ENCODE measurements at regions not wholly inside any gene's neighbourhood (a gene's known extent, or its start where the extent isn't known, plus 50 kb on each side); places are given as distances from the start of the nearest gene placed in this dataset.

DNA sequence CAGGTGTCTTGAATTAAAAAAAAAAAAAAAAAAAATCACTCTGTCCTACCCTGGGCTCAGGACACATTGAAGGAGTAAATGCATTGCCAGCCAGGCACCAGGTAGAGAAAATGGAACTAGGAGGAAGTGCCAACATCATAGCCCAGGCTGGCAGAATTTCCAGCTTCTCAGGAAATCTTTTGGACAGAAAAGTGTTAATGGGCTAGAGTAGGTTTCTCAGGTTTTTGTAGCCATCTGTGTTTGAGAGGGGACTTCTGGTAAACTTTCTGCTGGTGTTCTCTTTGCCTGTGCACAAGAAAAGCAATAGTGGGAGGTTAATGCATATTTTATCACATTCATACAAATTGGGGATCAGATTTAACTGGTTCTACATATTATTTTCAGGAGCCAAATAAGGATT lies 678.3 kb upstream of the NRSN1 start:
- Histone ChIP-seq H3K36me3 (ENCODE audit: control insufficient read depth, low read depth, low read length) (no peaks in the 10 kb centered on the region), H3K4me3 (ENCODE audit: low read length) (no peak overlapping the region), H3K9ac (ENCODE audit: low read length) (no peak overlapping the region), H3K27ac (ENCODE audit: low read length) (no peak overlapping the region), H3K9me3 (ENCODE audit: control insufficient read depth, low read depth, low read length) (no peaks in the 10 kb centered on the region), H3K27me3 (ENCODE audit: control insufficient read depth, insufficient read depth, low read length) (no peaks in the 10 kb centered on the region), H3K4me1 (ENCODE audit: control insufficient read depth, low read depth, low read length) (peaks cover 3% of the 10 kb centered on the region)

DNA sequence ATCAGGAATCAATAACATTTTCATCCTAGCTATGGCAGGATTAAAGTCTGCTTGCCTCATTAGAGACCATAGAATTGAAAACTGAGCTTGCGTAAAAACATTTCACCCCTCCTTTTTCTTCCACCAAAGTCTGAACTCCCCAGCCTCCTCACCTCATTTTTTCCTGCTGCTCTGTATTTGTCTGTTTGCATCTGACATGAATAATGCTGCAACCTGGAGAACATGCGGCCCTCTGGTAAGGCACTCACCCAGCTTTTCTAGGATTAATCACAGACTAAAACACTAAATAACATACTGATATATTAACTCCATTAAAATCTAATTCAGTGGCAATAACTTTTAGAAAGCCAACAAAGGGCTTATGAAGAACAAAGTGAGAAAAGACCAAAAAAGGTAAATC lies 677.7 kb upstream of the NRSN1 start:
- Histone ChIP-seq H3K9ac (ENCODE audit: low read length) (no peak overlapping the region), H3K27ac (ENCODE audit: low read length) (no peak overlapping the region), H3K36me3 (ENCODE audit: control insufficient read depth, low read depth, low read length) (no peaks in the 10 kb centered on the region), H3K27me3 (ENCODE audit: control insufficient read depth, insufficient read depth, low read length) (no peaks in the 10 kb centered on the region), H3K9me3 (ENCODE audit: control insufficient read depth, low read depth, low read length) (no peaks in the 10 kb centered on the region), H3K4me1 (ENCODE audit: control insufficient read depth, low read depth, low read length) (peaks cover 3% of the 10 kb centered on the region), H3K4me3 (ENCODE audit: low read length) (no peak overlapping the region)

- Histone ChIP-seq H3K4me3 (ENCODE audit: low read length) (no peak overlapping the region), H3K27me3 (ENCODE audit: control insufficient read depth, insufficient read depth, low read length) (no peaks in the 10 kb centered on the region), H3K4me1 (ENCODE audit: control insufficient read depth, low read depth, low read length) (no peaks in the 10 kb centered on the region), H3K36me3 (ENCODE audit: control insufficient read depth, low read depth, low read length) (no peaks in the 10 kb centered on the region), H3K9ac (ENCODE audit: low read length) (no peak overlapping the region), H3K27ac (ENCODE audit: low read length) (no peak overlapping the region), H3K9me3 (ENCODE audit: control insufficient read depth, low read depth, low read length) (no peaks in the 10 kb centered on the region)
Observed at GRCh38 chr6:23454080-23454976, 671.7 kb upstream of the NRSN1 start.

- no peak overlapping the region for H3K4me3 ChIP-seq (ENCODE audit: low read length)
- no peaks in the 10 kb centered on the region for H3K36me3 ChIP-seq (ENCODE audit: control insufficient read depth, low read depth, low read length)
- H3K4me1 ChIP-seq (ENCODE audit: control insufficient read depth, low read depth, low read length) = no peaks in the 10 kb centered on the region
- H3K9me3 ChIP-seq (ENCODE audit: control insufficient read depth, low read depth, low read length) = no peaks in the 10 kb centered on the region
- H3K27ac ChIP-seq (ENCODE audit: low read length) = no peak overlapping the region
- no peaks in the 10 kb centered on the region for H3K27me3 ChIP-seq (ENCODE audit: control insufficient read depth, insufficient read depth, low read length)
- H3K9ac ChIP-seq (ENCODE audit: low read length) = no peak overlapping the region
Observed at GRCh38 chr6:23455754-23456153, 670.3 kb upstream of the NRSN1 start.

DNA sequence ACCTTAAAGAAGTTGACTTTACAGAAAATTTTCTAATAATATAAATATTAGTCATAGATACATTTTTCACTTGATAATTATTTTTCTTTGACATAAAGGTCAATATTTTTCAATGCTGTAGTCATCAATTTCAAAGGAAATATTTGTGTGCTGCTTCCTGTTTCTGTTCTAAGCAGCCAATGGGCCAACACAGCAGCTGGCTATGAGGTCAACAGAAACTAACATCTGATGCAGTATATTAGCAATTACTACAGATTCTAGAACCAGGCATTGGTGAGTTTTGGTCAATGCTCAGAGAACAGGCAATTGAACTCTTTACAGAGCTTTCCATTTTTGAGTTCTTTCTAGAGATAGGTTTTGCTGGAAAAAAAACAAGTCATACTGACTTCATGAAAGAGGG lies 669.6 kb upstream of the NRSN1 start:
- no peaks in the 10 kb centered on the region for H3K9me3 ChIP-seq (ENCODE audit: control insufficient read depth, low read depth, low read length)
- no peaks in the 10 kb centered on the region for H3K27me3 ChIP-seq (ENCODE audit: control insufficient read depth, insufficient read depth, low read length)
- H3K4me3 ChIP-seq (ENCODE audit: low read length) = no peak overlapping the region
- H3K9ac ChIP-seq (ENCODE audit: low read length) = no peak overlapping the region
- no peaks in the 10 kb centered on the region for H3K4me1 ChIP-seq (ENCODE audit: control insufficient read depth, low read depth, low read length)
- H3K36me3 ChIP-seq (ENCODE audit: control insufficient read depth, low read depth, low read length) = no peaks in the 10 kb centered on the region
- H3K27ac ChIP-seq (ENCODE audit: low read length) = no peak overlapping the region

DNA sequence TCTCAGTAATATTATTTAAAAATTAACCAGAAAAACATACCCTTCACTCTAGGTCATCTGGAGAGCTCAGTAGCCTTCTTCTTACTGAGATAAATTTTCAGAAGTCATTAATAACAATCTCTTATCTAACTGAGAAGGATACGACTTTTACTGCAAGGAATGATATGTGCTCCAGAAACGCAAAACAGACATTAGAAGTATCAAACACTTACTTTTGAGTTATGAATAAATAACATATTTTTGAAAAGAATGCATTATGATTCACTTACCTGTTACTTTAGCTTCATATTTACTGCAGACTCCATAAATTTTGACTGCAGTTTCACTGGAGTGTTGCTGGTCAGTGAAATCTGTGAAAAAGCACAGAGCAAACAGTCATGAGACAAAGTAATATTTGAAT lies 668.7 kb upstream of the NRSN1 start:
- H3K4me1 ChIP-seq (ENCODE audit: control insufficient read depth, low read depth, low read length) = no peaks in the 10 kb centered on the region
- H3K4me3 ChIP-seq (ENCODE audit: low read length) = no peak overlapping the region
- H3K36me3 ChIP-seq (ENCODE audit: control insufficient read depth, low read depth, low read length) = no peaks in the 10 kb centered on the region
- no peaks in the 10 kb centered on the region for H3K27me3 ChIP-seq (ENCODE audit: control insufficient read depth, insufficient read depth, low read length)
- no peak overlapping the region for H3K27ac ChIP-seq (ENCODE audit: low read length)
- no peaks in the 10 kb centered on the region for H3K9me3 ChIP-seq (ENCODE audit: control insufficient read depth, low read depth, low read length)
- H3K9ac ChIP-seq (ENCODE audit: low read length) = no peak overlapping the region

DNA sequence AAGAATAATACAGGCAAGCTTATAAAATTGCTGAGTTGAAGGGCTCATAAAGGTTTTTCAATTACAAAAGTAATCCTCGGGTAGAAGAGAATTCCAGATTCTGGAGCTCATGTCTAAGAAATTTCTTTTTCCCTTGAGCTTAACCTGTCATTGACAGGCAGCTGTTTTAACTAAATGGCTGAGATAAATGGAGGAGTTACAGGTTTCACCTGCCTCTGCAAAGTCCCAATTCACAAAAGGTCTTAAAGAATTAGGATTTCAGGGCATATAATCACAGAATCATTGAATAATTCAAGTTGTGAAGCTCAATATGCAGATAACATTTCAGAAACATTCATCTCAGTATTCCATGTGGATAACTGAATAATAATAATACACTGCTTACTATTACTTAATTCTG lies 660.1 kb upstream of the NRSN1 start:
- H3K9me3 ChIP-seq (ENCODE audit: control insufficient read depth, low read depth, low read length) = no peaks in the 10 kb centered on the region
- no peaks in the 10 kb centered on the region for H3K4me1 ChIP-seq (ENCODE audit: control insufficient read depth, low read depth, low read length)
- no peaks in the 10 kb centered on the region for H3K36me3 ChIP-seq (ENCODE audit: control insufficient read depth, low read depth, low read length)
- no peak overlapping the region for H3K27ac ChIP-seq (ENCODE audit: low read length)
- no peaks in the 10 kb centered on the region for H3K27me3 ChIP-seq (ENCODE audit: control insufficient read depth, insufficient read depth, low read length)
- H3K9ac ChIP-seq (ENCODE audit: low read length) = no peak overlapping the region
- no peak overlapping the region for H3K4me3 ChIP-seq (ENCODE audit: low read length)

DNA sequence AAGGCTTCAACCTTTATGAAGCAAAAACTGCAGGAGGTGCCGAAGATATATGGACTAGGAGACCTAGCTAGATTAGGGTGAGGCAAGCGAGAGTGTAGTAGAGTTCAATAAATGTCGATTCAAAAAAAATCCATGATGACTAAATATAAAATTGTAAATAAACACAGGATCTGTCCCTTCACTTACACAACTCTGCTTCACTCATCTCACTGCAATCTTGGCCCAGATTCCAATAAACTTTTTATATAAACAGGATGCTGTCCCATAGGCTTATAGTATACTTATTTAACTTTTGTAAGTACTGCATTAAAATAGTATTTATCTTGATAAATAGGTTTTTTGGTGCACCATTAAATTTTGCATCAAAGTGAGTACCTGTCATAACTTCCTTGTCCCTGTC lies 648.4 kb upstream of the NRSN1 start:
- Histone ChIP-seq H3K27me3 (ENCODE audit: control insufficient read depth, insufficient read depth, low read length) (no peaks in the 10 kb centered on the region), H3K9ac (ENCODE audit: low read length) (no peak overlapping the region), H3K4me1 (ENCODE audit: control insufficient read depth, low read depth, low read length) (no peaks in the 10 kb centered on the region), H3K27ac (ENCODE audit: low read length) (no peak overlapping the region), H3K4me3 (ENCODE audit: low read length) (no peak overlapping the region), H3K9me3 (ENCODE audit: control insufficient read depth, low read depth, low read length) (no peaks in the 10 kb centered on the region), H3K36me3 (ENCODE audit: control insufficient read depth, low read depth, low read length) (no peaks in the 10 kb centered on the region)

DNA sequence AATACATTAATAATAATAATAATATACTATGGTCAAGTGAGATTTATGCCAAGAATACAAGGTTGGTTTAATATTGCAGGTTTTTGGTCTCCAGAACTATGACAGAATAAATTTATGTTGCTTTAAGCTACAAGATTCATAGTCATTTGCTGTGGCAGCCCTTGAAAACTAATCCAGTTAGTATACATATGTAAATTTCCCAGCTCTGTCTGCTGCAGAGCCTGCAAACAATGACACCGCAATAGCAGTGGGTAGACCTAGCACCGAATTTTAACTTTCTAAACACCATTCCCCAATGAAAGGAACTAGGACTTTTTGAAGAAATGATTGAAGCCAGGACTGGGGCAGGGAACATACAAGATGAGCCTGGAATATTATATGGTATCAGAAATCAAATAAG lies 647.7 kb upstream of the NRSN1 start:
- Histone ChIP-seq H3K9me3 (ENCODE audit: control insufficient read depth, low read depth, low read length) (no peaks in the 10 kb centered on the region), H3K9ac (ENCODE audit: low read length) (no peak overlapping the region), H3K4me3 (ENCODE audit: low read length) (no peak overlapping the region), H3K4me1 (ENCODE audit: control insufficient read depth, low read depth, low read length) (no peaks in the 10 kb centered on the region), H3K27ac (ENCODE audit: low read length) (no peak overlapping the region), H3K36me3 (ENCODE audit: control insufficient read depth, low read depth, low read length) (no peaks in the 10 kb centered on the region), H3K27me3 (ENCODE audit: control insufficient read depth, insufficient read depth, low read length) (no peaks in the 10 kb centered on the region)

DNA sequence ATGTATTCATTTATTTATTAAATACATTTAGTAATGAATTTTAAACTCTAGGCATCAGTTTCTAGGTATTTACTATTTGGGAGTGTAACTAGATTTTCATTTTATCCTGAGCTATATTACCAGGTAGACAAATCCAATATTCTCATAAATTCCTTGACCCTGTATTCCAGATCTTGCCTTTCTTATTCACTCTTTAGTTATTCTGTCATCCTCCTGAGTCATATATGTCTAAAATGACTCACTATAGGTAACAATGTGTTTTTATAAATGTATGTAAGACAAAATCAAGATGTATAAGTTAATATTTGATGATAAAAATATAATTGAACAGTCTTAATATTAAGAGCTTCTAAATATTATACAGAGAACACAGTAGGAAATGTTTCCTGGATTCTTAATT lies 642.1 kb upstream of the NRSN1 start:
- no peaks in the 10 kb centered on the region for H3K9me3 ChIP-seq (ENCODE audit: control insufficient read depth, low read depth, low read length)
- no peaks in the 10 kb centered on the region for H3K4me1 ChIP-seq (ENCODE audit: control insufficient read depth, low read depth, low read length)
- H3K36me3 ChIP-seq (ENCODE audit: control insufficient read depth, low read depth, low read length) = no peaks in the 10 kb centered on the region
- no peak overlapping the region for H3K27ac ChIP-seq (ENCODE audit: low read length)
- H3K27me3 ChIP-seq (ENCODE audit: control insufficient read depth, insufficient read depth, low read length) = no peaks in the 10 kb centered on the region
- H3K4me3 ChIP-seq (ENCODE audit: low read length) = no peak overlapping the region
- H3K9ac ChIP-seq (ENCODE audit: low read length) = no peak overlapping the region

GRCh38 chr6:23494367-23494766 lies 631.6 kb upstream of the NRSN1 start:
- H3K27me3 ChIP-seq (ENCODE audit: control insufficient read depth, insufficient read depth, low read length) = no peaks in the 10 kb centered on the region
- no peak overlapping the region for H3K27ac ChIP-seq (ENCODE audit: low read length)
- H3K9me3 ChIP-seq (ENCODE audit: control insufficient read depth, low read depth, low read length) = no peaks in the 10 kb centered on the region
- no peaks in the 10 kb centered on the region for H3K4me1 ChIP-seq (ENCODE audit: control insufficient read depth, low read depth, low read length)
- no peak overlapping the region for H3K4me3 ChIP-seq (ENCODE audit: low read length)
- H3K36me3 ChIP-seq (ENCODE audit: control insufficient read depth, low read depth, low read length) = no peaks in the 10 kb centered on the region
- no peak overlapping the region for H3K9ac ChIP-seq (ENCODE audit: low read length)

- Histone ChIP-seq H3K9ac (ENCODE audit: low read length) (no peak overlapping the region), H3K36me3 (ENCODE audit: control insufficient read depth, low read depth, low read length) (no peaks in the 10 kb centered on the region), H3K9me3 (ENCODE audit: control insufficient read depth, low read depth, low read length) (no peaks in the 10 kb centered on the region), H3K27ac (ENCODE audit: low read length) (no peak overlapping the region), H3K4me3 (ENCODE audit: low read length) (no peak overlapping the region), H3K27me3 (ENCODE audit: control insufficient read depth, insufficient read depth, low read length) (no peaks in the 10 kb centered on the region), H3K4me1 (ENCODE audit: control insufficient read depth, low read depth, low read length) (no peaks in the 10 kb centered on the region)
Observed at GRCh38 chr6:23498013-23498412, 628.0 kb upstream of the NRSN1 start.
